SIG-M5 treated with dmso at 0.1 percent for 504 hours (cell line): ENCODE measurements at regions not wholly inside any gene's neighbourhood (a gene's known extent, or its start where the extent isn't known, plus 50 kb on each side); places are given as distances from the start of the nearest gene placed in this dataset.

Experiments
- DNase-seq: peaks from one replicate; lab custom pipeline; 2025; ENCODE audit not compliant: unreplicated experiment; lab: John Stamatoyannopoulos, UW

GRCh38 chr4:74675673-74676279 lies 118.5 kb downstream of the BTC start:
- peak; percentile 62 for DNase-seq

DNA sequence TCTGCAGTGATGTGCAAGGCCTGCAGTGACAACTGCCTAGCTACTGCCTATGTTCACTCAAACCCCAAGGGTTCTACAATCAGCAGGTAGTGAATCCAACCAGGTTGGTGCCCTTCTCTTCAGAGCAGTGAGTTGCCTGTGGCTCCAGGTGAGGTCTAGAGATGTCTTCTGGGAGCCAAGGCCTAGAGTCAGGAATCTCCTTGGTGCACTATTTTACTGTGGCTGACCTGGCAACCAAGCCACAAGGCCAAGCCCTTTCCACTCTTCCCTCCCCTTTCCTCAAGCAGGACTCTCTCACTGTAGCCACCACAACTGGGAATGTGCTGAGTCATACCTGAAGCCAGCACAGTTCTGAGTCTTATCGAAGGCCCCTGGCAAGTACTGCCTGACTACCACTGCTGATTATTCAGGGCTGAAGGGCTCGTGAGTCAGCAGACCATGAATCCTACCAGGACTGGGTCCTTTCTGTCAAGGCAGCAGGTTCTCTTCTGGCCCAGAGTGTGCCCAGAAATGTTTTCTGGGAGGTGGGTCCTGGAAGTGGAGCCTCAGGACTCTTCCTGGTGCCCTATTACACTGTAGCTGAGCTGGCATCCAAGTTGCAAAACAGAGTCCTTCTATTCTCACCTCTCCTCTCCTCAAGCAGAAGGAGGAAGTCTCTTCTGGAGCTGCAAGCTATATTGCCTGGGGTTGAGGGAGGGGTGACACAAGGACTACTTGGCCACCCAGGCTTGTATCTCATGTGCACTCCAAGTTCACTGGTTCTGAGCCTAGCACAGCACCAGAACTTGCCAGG lies 111.6 kb downstream of the BTC start:
- no peak for DNase-seq

GRCh38 chr4:74692972-74693371 lies 101.4 kb downstream of the BTC start:
- no peak for DNase-seq
